Posterior vena cava (tissue), 2 donors: ENCODE measurements at regions not wholly inside any gene's neighbourhood (a gene's known extent, or its start where the extent isn't known, plus 50 kb on each side); places are given as distances from the start of the nearest gene placed in this dataset.
"Not testable (repeated sequence)": the region's sequence is repeated elsewhere in the genome, so short reads cannot be mapped to it uniquely, and the experiment has no call there.

Source experiments
- DNase-seq: peaks from one replicate; pipeline ENCODE4 v3.0.0-alpha.2; 2020; ENCODE audit warnings: low spot score
- intact Hi-C, 2 donors: fragments of 100-400 bp; cut with DNase I; formaldehyde crosslinking; loops; one replicate each; pipeline versions ENCODE4 v1.14.1 to v1.14.2; 2022 to 2023
- donor health status: DM: yes; HTN: yes; CAD: no.
- donor health status: DM: yes; HTN: yes; CAD: no.

- intact Hi-C loops, result no loop called here
- DNase-seq, result no peak
Observed at GRCh38 chr5:93954421-93955069, 213.1 kb upstream of the POU5F2 start.

- no peak for DNase-seq
- intact Hi-C loops, result no loop called here
Observed at GRCh38 chr5:93953442-93953841, 212.0 kb upstream of the POU5F2 start.

DNA sequence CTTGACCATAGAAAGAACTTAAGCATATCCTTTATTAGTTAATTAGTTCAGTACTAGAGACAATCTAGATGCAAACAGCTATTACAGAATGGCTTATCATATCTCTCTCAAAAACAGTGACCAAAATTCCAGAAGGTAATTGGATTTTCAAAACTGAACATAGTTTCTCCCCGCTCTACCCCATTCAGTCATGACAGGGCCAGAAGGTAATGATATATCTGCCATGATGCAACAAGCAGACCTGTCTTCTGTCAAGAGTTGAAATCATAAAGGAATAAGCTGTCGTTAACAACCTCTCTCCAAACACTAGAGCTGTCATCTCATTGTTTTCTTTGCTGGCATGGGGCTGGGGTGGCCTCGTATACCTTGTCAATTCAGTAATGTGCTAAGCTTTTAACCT, 200.5 kb upstream of the POU5F2 start:
- no peak for DNase-seq
- intact Hi-C loops, result no loop called here

DNA sequence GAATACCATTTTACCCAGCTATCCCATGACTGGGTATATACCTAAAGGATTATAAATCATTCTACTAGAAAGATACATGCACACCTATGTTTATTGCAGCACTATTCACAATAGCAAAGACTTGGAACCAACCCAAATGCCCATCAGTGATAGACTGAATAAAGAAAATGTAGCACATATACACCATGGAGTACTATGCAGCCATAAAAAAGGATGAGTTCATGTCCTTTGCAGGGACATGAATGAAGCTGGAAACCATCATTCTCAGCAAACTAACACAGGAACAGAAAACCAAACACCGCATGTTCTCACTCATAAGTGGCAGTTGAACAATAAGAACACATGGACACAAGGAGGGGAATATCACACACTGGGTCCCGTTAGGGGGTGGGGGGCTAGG, 191.9 kb upstream of the POU5F2 start:
- DNase-seq, intact Hi-C loops: not testable (repeated sequence)

- no peak for DNase-seq
- intact Hi-C loops, result no loop called here
Observed at GRCh38 chr5:93930098-93930497, 188.7 kb upstream of the POU5F2 start.

- intact Hi-C loops, result no loop called here
- DNase-seq, result no peak
Observed at GRCh38 chr5:93929131-93929530, 187.7 kb upstream of the POU5F2 start.

- DNase-seq, result no peak
- intact Hi-C loops, result no loop called here
Observed at GRCh38 chr5:93926831-93927620, 185.6 kb upstream of the POU5F2 start.

- intact Hi-C loops, result no loop called here
- no peak for DNase-seq
Observed at GRCh38 chr5:93925321-93925720, 183.9 kb upstream of the POU5F2 start.

- DNase-seq, result no peak
- intact Hi-C loops, result no loop called here
Observed at GRCh38 chr5:93924628-93925027, 183.2 kb upstream of the POU5F2 start.

DNA sequence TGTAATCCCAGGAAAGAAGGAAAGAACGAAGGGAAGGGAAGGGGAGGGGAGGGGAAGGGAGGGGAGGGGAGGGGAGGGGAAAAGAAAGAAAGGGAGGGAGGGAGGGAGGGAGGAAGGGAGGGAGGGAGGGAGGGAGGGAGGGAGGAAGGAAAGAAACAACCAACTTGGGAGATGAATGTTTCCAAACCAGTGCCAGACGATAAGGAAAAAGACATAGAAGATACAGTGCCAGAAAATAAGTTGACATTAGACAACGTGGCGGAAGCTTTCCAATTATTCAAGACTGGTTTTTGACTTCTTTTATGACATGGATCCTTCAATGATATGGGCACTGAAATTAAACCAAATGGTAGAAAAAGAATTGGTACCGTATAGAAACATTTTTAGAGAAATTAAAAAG, 181.2 kb upstream of the POU5F2 start:
- DNase-seq, result no peak
- intact Hi-C loops, result no loop called here

DNA sequence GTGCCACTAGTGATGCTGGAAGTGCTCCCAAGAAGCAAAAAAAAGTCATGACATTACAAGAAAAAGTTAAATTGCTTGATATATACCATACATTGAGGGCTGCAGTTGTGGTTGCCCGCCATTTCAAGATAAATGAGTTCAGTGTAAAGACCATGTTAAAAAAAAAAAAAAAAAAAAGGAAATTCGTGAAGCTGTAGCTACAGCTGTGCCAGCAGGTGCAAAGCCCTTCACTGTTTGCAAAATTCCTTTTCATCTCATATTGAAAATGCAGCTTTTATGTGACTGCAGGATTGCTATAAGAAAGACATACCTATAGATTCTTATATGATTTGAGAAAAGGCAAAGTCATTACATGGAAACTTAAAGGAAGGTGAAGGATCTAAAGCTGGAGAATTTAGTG, 179.6 kb upstream of the POU5F2 start:
- DNase-seq, result no peak
- intact Hi-C loops, result no loop called here

GRCh38 chr5:93916872-93917271, 175.5 kb upstream of the POU5F2 start:
- DNase-seq, result no peak
- intact Hi-C loops, result no loop called here

DNA sequence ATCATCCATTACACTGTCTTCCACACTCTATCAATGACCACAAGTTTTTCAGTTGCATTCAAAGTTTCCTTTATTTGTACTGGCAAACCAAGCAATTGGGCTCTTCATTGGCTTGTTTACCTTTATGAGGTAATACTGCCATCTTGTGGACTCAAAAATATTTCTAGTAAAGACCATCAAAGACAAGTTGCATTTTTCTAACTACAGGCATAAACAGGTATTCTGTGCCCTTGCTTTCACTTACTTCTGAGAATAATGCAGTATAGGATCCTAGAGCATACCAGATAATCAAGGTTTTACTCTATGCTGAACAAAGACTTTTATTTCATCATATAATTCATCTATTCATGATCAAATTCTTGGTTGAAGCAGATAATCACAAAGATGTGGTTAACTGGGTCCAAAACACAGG, 173.7 kb upstream of the POU5F2 start:
- no peak for DNase-seq
- intact Hi-C loops, result no loop called here

DNA sequence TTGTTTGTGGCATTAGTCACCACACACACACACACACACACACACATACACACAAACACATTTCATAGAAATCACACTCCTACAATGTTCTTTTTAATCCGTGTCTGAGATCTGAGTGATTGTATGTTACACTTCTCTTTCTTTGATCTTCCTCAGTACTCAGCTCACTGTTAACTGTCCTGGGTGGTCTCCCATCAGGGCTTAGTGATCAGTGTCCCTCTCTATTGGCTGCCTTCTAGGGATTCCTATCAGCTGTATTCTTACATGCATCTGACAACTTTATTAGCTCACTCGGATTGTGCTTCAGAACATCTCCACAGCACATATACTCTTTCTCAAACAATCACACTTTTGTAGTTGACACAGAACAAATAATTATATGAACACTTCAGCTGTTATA, 170.2 kb upstream of the POU5F2 start:
- DNase-seq, result no peak
- intact Hi-C loops, result no loop called here

DNA sequence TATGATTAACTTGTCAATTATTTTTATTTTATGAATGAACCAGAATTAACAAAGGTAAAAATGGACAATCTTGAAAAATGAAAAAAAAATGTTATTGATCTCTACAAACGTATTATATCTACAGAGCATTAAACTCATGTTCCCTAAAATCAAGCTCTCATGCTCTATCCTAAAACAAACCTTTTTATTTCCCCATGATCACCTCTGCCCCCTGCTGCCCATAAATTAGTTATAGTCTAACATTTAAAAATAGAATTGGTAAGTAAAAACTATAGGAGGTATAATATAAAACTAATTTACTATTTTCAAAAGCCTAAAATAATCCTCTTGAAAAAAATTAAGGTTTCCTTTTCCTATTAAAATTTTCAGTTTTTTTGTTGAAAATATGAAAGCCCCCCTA, 168.0 kb upstream of the POU5F2 start:
- intact Hi-C loops, result loop anchor here in 1 of 2 donors (5.0 kb wide), 1 partner anchor 1297 kb away; no protein-coding TSS in a partner anchor
- no peak for DNase-seq

DNA sequence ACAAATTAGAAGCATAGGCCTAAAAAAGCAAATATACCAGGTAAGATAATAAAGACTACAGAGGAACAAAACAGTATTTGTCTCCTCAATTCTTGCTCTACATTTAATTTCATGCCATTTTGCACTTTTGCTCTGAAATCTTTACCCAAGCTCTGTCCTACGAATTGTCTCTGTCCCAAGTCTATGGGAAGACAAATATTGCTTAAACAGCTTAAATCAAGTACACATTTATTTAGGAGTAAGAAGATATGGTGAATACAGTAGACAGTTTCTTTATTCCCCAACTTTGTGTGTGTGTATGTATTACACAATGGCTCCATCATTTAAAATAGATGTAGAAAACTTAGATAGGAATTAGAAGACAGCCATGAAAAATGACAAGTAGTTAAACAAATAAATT, 163.5 kb upstream of the POU5F2 start:
- intact Hi-C loops, result loop anchor here in 1 of 2 donors (5.0 kb wide), 1 partner anchor 1293 kb away; no protein-coding TSS in a partner anchor
- DNase-seq, result no peak

GRCh38 chr5:93902288-93902687, 160.9 kb upstream of the POU5F2 start:
- no peak for DNase-seq
- intact Hi-C loops, result no loop called here

- no peak for DNase-seq
- intact Hi-C loops, result no loop called here
Observed at GRCh38 chr5:93899026-93899600, 157.7 kb upstream of the POU5F2 start.

- DNase-seq, result no peak
- intact Hi-C loops, result no loop called here
Observed at GRCh38 chr5:93894601-93895354, 153.4 kb upstream of the POU5F2 start.

DNA sequence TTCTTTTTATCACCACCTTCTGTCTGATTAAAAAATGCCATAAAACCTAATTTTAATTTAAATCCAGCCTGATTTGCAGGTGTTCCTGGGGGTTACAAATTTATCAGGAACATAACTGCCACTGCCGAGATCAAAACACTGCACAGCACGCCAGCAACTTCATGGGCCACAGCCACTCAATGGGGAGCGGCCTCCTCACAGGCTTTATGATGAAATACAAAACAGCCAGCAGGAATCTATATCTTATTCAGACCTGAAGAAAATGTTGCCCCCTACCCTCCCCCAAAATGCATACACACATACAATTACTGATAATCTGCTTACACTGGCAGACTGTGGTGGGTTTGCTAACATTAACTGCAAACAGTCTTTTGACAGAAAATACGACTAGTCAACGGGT, 151.7 kb upstream of the POU5F2 start:
- DNase-seq, result no peak
- intact Hi-C loops, result no loop called here
